ENCODE measurements at regions not wholly inside any gene's neighbourhood (a gene's known extent, or its start where the extent isn't known, plus 50 kb on each side); places are given as distances from the start of the nearest gene placed in this dataset.

DNA sequence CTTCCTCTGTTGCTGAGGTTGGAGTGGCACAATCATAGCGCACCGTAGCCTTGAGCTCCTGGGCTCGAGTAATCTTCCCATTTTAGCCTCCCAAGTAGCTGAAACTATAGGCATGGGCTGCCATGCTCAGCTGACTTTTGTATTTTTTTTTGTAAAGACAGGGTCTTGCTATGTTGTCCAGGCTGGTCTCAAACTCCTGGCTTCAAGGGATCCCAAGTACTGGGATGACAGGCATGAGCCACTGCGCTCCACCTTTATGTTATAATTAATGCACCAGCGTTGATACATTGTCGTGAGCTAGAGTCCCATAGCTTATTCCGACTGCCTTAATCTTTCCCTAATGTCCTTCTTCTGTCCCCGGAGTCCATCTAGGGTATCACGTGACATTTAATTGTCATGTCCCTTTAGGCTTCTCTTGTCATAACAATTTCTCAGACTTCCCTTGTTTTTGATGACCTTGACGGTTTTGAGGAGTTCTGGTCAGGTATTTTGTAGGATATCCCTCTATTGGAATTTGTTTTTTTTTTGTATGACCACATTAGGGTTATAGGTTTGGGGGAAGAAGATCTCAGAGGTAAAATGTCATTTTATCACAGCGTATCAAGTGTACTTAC lies 63.9 kb downstream of the CEBPB start:
- TF ChIP-seq, protein P1, sequence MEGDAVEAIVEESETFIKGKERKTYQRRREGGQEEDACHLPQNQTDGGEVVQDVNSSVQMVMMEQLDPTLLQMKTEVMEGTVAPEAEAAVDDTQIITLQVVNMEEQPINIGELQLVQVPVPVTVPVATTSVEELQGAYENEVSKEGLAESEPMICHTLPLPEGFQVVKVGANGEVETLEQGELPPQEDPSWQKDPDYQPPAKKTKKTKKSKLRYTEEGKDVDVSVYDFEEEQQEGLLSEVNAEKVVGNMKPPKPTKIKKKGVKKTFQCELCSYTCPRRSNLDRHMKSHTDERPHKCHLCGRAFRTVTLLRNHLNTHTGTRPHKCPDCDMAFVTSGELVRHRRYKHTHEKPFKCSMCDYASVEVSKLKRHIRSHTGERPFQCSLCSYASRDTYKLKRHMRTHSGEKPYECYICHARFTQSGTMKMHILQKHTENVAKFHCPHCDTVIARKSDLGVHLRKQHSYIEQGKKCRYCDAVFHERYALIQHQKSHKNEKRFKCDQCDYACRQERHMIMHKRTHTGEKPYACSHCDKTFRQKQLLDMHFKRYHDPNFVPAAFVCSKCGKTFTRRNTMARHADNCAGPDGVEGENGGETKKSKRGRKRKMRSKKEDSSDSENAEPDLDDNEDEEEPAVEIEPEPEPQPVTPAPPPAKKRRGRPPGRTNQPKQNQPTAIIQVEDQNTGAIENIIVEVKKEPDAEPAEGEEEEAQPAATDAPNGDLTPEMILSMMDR (conservative IDR thresholded peaks at IDR 0.05) = no peak
- TF ChIP-seq ZFX (IDR thresholded peaks at IDR 0.05) = no peak
